D721Med (cell line): ENCODE measurements at regions not wholly inside any gene's neighbourhood (a gene's known extent, or its start where the extent isn't known, plus 50 kb on each side); places are given as distances from the start of the nearest gene placed in this dataset.

Experiments used
- DNase-seq: peaks from one replicate; pipeline ENCODE4 v3.0.0; 2011; ENCODE audit warnings: low spot score; ENCODE audit not compliant: insufficient read length
- FAIRE-seq: peaks from 2 replicates; lab custom pipeline; 2011; peaks lifted over from hg19 to GRCh38; lab: Jason Lieb, UNC
- TF ChIP-seq, protein P1 (sequence below): IDR thresholded peaks from 2 replicates; pipeline ENCODE4 v1.5.1; 2012; ENCODE audit warnings: mild to moderate bottlenecking, control low read depth; ENCODE audit not compliant: insufficient read depth; ENCODE audit errors: missing control alignments

DNA sequence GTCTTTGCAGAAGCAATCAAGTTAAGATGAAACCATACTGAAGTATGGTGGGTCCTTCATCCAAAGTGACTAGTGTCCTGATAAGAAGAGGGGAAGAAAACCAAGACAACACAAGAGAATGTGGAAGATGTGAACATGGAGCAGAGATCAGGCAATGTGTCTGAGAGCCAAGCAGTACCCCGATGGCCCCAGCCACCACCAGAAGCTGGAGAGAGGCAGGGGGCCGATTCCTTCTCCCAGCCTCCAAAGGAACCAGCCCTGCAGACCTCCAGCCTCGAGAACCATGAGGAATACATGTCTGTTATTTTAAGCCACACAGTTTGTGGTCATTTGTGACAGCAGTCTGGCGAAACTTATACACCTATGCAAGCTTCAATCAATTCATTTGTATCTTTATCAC is 93.2 kb downstream of the IRS2 start:
- no peak for FAIRE-seq
- TF ChIP-seq, protein P1, sequence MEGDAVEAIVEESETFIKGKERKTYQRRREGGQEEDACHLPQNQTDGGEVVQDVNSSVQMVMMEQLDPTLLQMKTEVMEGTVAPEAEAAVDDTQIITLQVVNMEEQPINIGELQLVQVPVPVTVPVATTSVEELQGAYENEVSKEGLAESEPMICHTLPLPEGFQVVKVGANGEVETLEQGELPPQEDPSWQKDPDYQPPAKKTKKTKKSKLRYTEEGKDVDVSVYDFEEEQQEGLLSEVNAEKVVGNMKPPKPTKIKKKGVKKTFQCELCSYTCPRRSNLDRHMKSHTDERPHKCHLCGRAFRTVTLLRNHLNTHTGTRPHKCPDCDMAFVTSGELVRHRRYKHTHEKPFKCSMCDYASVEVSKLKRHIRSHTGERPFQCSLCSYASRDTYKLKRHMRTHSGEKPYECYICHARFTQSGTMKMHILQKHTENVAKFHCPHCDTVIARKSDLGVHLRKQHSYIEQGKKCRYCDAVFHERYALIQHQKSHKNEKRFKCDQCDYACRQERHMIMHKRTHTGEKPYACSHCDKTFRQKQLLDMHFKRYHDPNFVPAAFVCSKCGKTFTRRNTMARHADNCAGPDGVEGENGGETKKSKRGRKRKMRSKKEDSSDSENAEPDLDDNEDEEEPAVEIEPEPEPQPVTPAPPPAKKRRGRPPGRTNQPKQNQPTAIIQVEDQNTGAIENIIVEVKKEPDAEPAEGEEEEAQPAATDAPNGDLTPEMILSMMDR = no peak
- DNase-seq = no peak

DNA sequence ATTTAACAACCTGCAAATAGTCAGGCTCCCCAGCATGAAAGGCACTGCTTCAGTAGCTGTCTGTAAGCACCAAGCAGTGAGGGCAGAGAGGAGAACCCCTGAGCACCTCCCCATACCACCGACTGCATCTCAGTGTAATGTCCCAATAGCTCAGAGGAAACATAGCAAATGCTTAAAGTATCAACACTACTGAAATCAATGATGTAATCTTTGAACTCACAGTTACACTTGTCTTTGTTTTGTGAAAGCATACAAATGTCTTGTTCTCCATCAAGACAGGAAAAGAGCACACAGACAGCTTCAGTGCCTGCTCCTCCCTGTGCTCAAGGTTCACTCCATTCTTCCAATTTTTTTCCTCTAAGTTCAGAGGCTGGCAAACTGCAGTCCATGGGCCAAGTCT is 94.7 kb downstream of the IRS2 start:
- TF ChIP-seq, protein P1 = no peak
- DNase-seq = no peak
- FAIRE-seq = no peak

DNA sequence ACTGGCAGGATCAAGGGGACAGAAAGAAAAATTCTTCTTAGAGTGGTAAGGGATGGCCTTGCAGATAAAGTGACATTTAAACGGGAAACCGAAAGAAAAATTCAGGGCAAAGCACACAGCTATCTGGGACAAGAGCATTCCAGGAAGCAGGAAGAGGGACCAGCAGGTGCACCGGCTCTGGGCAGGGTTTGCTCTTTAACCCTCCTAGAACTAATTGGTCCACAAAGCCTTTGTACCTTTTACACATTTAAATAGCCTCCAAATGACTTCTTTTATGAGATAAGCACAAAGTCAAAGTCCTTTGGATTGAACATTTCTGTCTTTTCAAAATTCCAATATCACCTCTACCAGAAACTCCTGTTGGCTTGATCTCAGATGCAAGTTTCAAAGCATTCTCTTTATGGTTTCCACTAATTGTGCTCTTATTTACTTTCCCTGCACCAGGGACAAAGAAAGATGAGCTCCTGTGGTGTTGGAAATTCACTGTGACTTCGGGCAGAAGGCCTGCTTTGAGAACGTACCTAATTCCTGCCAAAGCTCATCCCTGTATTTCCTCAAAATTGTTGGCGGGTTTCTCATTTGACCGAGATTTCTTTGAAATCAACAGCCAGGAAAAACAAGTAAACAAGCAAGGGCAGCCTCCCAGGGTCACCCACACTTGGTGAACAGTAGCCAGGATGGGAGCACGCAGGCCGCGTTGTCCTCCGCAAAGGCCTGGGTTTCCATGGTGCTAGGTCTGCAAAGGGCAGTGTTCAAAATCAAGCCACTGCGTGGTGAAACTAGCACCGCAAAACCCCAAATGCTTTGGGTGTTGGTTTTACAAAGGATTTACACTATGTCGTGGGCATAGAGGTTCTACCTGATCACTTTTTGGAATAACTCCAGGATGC is 98.6 kb downstream of the IRS2 start:
- DNase-seq = no peak

DNA sequence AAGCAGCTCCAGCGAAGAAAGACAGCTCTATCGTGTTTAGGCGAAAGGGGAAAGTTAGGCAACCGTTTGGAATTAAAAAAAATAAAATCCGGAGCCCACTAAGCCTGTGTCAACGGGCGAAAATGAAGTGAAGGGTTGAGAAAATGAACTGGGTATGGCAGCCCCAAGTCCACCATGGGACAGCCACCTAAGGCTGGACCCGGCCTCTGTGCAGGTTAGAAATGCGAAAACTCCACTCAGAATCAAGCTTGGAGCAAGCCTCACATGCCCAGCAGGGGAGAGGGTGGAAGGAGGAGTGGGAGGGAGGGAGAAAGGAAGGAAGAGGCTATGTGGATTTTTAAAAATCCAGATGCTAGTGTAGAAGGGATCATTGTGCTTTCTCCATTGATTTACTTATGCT is 101.2 kb downstream of the IRS2 start:
- FAIRE-seq (no peak), DNase-seq (no peak)
- TF ChIP-seq, protein P1 = no peak

More for the DNA sequence above, 98.6 kb downstream of the IRS2 start:
- TF ChIP-seq, protein P1 = no peak
- no peak for FAIRE-seq

DNA sequence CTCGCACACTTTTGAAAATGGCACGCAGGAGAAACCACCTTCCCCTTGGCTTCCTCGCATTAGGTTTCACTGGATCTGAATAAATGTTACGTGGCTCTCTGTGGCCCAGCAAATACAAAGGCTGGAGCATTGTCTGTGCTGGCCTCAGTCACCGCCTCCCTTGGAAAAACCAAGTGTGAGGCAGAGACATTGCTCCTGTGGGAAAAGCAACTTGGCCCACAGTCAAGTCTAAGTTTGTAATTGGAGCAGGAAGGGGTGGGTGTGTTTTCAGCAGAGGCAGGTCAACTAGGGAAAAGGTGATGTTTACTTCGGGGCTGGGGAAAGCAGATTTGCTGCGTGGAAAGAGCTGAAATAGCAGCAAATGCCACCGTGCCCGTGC is 101.6 kb downstream of the IRS2 start:
- TF ChIP-seq, protein P1 = no peak
- FAIRE-seq = no peak
- no peak for DNase-seq

DNA sequence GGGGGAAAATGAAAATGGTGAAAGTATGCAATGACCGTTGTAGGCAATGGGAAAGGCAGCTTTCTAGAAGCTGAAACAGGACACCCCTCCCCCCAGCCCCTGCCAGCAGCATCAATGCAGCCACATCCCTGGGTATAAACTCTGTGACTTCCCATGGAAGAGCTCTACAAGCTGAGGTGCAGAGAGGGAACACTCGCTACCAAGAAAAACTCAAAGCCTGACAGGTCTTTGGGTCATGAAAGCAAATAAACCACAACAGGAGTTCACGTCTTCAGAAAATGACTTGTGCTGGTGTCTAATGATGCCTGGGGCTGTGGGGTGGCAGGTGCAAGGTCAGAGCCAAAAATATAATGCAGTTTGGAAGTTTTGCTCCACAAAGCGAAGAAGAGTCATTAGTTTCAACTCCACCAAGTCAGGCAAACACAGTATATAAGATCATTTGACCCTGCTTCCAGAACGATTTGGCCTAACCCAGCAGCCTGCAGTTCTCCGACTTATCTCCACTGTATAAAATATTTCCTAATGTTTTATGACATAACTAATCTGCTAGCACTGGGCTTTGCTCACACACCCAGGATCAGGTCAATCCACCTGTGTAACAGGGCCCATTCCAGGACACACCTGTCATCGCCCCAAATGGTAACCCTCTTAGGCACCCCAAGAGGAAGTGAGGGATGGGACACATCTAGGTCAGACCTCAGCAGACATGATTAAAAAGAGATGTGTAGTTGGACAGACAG is 102.1 kb downstream of the IRS2 start:
- no peak for FAIRE-seq

More for the DNA sequence above, 102.1 kb downstream of the IRS2 start:
- TF ChIP-seq, protein P1 = no peak
- no peak for DNase-seq
